GM21786 (cell line): ENCODE measurements at regions not wholly inside any gene's neighbourhood (a gene's known extent, or its start where the extent isn't known, plus 50 kb on each side); places are given as distances from the start of the nearest gene placed in this dataset.
A peak's percentile ranks its signal among the peaks of the same experiment; 100 is the strongest.

ENCODE experiments used
- ATAC-seq: cut with Tn5 transposase; IDR thresholded peaks from one replicate; pipeline ENCODE4 v1.9.1; 2021; ENCODE audit not compliant: unreplicated experiment

GRCh38 chr2:156647377-156648010 lies 211.3 kb downstream of the GPD2 start:
- no peak for ATAC-seq

GRCh38 chr2:156648522-156648921 lies 212.3 kb downstream of the GPD2 start:
- ATAC-seq, result no peak

GRCh38 chr2:156649596-156649995 lies 213.4 kb downstream of the GPD2 start:
- no peak for ATAC-seq

GRCh38 chr2:156652691-156653090 lies 216.5 kb downstream of the GPD2 start:
- ATAC-seq, result no peak

- ATAC-seq, result no peak
Measured at GRCh38 chr2:156653675-156654074, 217.5 kb downstream of the GPD2 start.

- no peak for ATAC-seq
Measured at GRCh38 chr2:156657809-156658208, 221.6 kb downstream of the GPD2 start.

GRCh38 chr2:156659694-156660093 lies 223.5 kb downstream of the GPD2 start:
- no peak for ATAC-seq

- ATAC-seq, result peak; percentile 79
Measured at GRCh38 chr2:156663757-156664409, 227.7 kb downstream of the GPD2 start.

- no peak for ATAC-seq
Measured at GRCh38 chr2:156666130-156666785, 230.1 kb downstream of the GPD2 start.

GRCh38 chr2:156670104-156670503 lies 233.9 kb downstream of the GPD2 start:
- no peak for ATAC-seq

- ATAC-seq, result no peak
Measured at GRCh38 chr2:156671706-156672361, 235.7 kb downstream of the GPD2 start.

- ATAC-seq, result no peak
Measured at GRCh38 chr2:156672556-156673332, 236.6 kb downstream of the GPD2 start.

GRCh38 chr2:156673333-156673615 lies 237.1 kb downstream of the GPD2 start:
- ATAC-seq, result no peak

- ATAC-seq, result no peak
Measured at GRCh38 chr2:156673981-156674380, 237.8 kb downstream of the GPD2 start.

- no peak for ATAC-seq
Measured at GRCh38 chr2:156675896-156676295, 239.7 kb downstream of the GPD2 start.

- no peak for ATAC-seq
Measured at GRCh38 chr2:156679820-156680219, 243.6 kb downstream of the GPD2 start.

GRCh38 chr2:156680266-156680665 lies 244.1 kb downstream of the GPD2 start:
- ATAC-seq, result no peak

- no peak for ATAC-seq
Measured at GRCh38 chr2:156687126-156687525, 250.9 kb downstream of the GPD2 start.

GRCh38 chr2:156687715-156688114 lies 251.5 kb downstream of the GPD2 start:
- no peak for ATAC-seq

- no peak for ATAC-seq
Measured at GRCh38 chr2:156689939-156690338, 253.8 kb downstream of the GPD2 start.

- no peak for ATAC-seq
Measured at GRCh38 chr2:156691014-156691413, 254.8 kb downstream of the GPD2 start.
